ENCODE measurements at regions not wholly inside any gene's neighbourhood (a gene's known extent, or its start where the extent isn't known, plus 50 kb on each side); places are given as distances from the start of the nearest gene placed in this dataset.

DNA sequence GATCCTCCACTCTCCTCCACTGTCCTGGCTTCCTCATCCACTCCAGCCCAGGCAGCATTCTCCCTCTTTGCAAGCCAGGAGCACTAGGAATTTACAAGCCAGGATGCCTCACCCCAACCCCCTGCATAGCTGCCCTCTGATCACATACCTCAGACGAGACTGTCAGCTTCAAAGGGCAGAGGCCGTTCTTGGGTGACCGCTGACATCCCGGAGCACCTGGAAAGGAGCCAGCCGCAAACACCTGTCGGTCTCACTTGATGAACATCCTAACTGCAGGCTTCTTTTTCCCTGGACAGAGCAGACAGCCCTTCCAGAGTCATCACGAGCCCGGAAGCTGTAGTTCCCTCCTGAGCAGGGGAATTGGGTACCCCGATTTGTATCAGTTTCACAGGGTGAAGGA is 451.3 kb upstream of the B3GAT1 start:
- TF ChIP-seq POLR2A (IDR thresholded peaks at IDR 0.05): no peak
- TF ChIP-seq, protein P1, sequence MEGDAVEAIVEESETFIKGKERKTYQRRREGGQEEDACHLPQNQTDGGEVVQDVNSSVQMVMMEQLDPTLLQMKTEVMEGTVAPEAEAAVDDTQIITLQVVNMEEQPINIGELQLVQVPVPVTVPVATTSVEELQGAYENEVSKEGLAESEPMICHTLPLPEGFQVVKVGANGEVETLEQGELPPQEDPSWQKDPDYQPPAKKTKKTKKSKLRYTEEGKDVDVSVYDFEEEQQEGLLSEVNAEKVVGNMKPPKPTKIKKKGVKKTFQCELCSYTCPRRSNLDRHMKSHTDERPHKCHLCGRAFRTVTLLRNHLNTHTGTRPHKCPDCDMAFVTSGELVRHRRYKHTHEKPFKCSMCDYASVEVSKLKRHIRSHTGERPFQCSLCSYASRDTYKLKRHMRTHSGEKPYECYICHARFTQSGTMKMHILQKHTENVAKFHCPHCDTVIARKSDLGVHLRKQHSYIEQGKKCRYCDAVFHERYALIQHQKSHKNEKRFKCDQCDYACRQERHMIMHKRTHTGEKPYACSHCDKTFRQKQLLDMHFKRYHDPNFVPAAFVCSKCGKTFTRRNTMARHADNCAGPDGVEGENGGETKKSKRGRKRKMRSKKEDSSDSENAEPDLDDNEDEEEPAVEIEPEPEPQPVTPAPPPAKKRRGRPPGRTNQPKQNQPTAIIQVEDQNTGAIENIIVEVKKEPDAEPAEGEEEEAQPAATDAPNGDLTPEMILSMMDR (IDR thresholded peaks at IDR 0.05): no peak

Measured in adrenal gland (tissue), 5 donors.